IMR-90 (cell line): ENCODE measurements at regions not wholly inside any gene's neighbourhood (a gene's known extent, or its start where the extent isn't known, plus 50 kb on each side); places are given as distances from the start of the nearest gene placed in this dataset.

ENCODE experiments used
- ATAC-seq: fragments of 200-7000 bp; cut with Tn5 transposase; 2 replicates; pipeline ENCODE4 v1.9.1; 2020; ENCODE audit warnings: low read depth, mild to moderate bottlenecking, moderate library complexity
- BruUV-seq: library from RNA; stranded (reverse); fragments of 400-500 nt; replicated peaks from 2 replicates; lab custom pipeline; 2021; lab: Mats Ljungman, UMichigan
- CTCF ChIA-PET: fragments of 300-600 bp; formaldehyde crosslinking; extraction: SDS; loops from one replicate; lab custom pipeline; 2021; ENCODE audit warnings: antibody characterized with exemption; lab: Yijun Ruan, JAX
- POLR2A ChIA-PET: fragments of 300-600 bp; sonication (Branson Sonifier 250); formaldehyde crosslinking; loops from one replicate; lab custom pipeline; 2022; ENCODE audit warnings: antibody characterized with exemption; ENCODE audit not compliant: unreplicated experiment; lab: Charles Lee
- DNase-seq: peaks from one replicate; pipeline ENCODE4 v3.0.0; 2013
- H2AFZ ChIP-seq: replicated peaks from 2 replicates; pipeline ENCODE3; 2013; ENCODE audit warnings: low read length, mild to moderate bottlenecking; ENCODE audit not compliant: poor library complexity
- H2AK5ac ChIP-seq: 2 replicates; pipeline ENCODE4 v1.6.1; 2013; ENCODE audit warnings: low read depth, low read length, inconsistent platforms
- H2AK9ac ChIP-seq: replicated peaks from 2 replicates; pipeline ENCODE3; 2013; ENCODE audit warnings: mild to moderate bottlenecking, low read depth, low read length, moderate library complexity; ENCODE audit not compliant: poor library complexity
- H2BK120ac ChIP-seq: 2 replicates; pipeline ENCODE4 v1.6.1; 2013; ENCODE audit warnings: low read depth, low read length, inconsistent platforms
- H2BK15ac ChIP-seq: 3 replicates; pipeline ENCODE4 v1.6.1; 2013; ENCODE audit warnings: low read depth, low read length, inconsistent platforms
- H2BK20ac ChIP-seq: 2 replicates; pipeline ENCODE4 v1.6.1; 2013; ENCODE audit warnings: low read depth, mild to moderate bottlenecking, inconsistent platforms, low read length, moderate library complexity
- H2BK5ac ChIP-seq: 2 replicates; pipeline ENCODE4 v1.6.1; 2013; ENCODE audit warnings: mild to moderate bottlenecking, low read depth, low read length, inconsistent platforms; ENCODE audit not compliant: poor library complexity, severe bottlenecking
- H3K14ac ChIP-seq: replicated peaks from 2 replicates; pipeline ENCODE4 v1.6.1; 2013; ENCODE audit warnings: low read depth, low read length, inconsistent platforms
- H3K18ac ChIP-seq: 2 replicates; pipeline ENCODE4 v1.6.1; 2013; ENCODE audit warnings: low read depth, low read length, control low read depth
- H3K23ac ChIP-seq: 2 replicates; pipeline ENCODE4 v1.6.1; 2013; ENCODE audit warnings: low read depth, low read length, inconsistent platforms
- H3K27ac ChIP-seq: 2 replicates; pipeline ENCODE4 v1.5.1; 2013; ENCODE audit warnings: mild to moderate bottlenecking, control low read depth, low read length; ENCODE audit not compliant: insufficient read depth
- H3K27me3 ChIP-seq: 2 replicates; pipeline ENCODE4 v1.6.1; 2013; ENCODE audit warnings: low read length; ENCODE audit not compliant: control insufficient read depth, insufficient read depth
- H3K36me3 ChIP-seq: 2 replicates; pipeline ENCODE4 v1.6.1; 2013; ENCODE audit warnings: low read length, mixed read lengths; ENCODE audit not compliant: control insufficient read depth, insufficient read depth
- H3K4ac ChIP-seq: 2 replicates; pipeline ENCODE4 v1.6.1; 2013; ENCODE audit warnings: low read depth, low read length, inconsistent platforms
- H3K4me1 ChIP-seq: 2 replicates; pipeline ENCODE4 v1.6.1; 2013; ENCODE audit warnings: low read length, mixed read lengths; ENCODE audit not compliant: control insufficient read depth, insufficient read depth
- H3K4me2 ChIP-seq: 2 replicates; pipeline ENCODE4 v1.6.1; 2013; ENCODE audit warnings: low read depth, mild to moderate bottlenecking, control low read depth, low read length, moderate library complexity
- H3K4me3 ChIP-seq: 2 replicates; pipeline ENCODE4 v1.5.1; 2013; ENCODE audit warnings: low read depth, mild to moderate bottlenecking, control low read depth, low read length, moderate library complexity; ENCODE audit not compliant: insufficient read depth
- H3K56ac ChIP-seq: 2 replicates; pipeline ENCODE4 v1.6.1; 2013; ENCODE audit warnings: low read length, inconsistent platforms; ENCODE audit not compliant: insufficient read depth; ENCODE audit errors: extremely low read depth
- H3K79me1 ChIP-seq, 2 experiments: 2 replicates each; pipeline ENCODE4 v1.6.1; 2013; ENCODE audit warnings: low read length in 2 of 2, inconsistent platforms in 1 of 2, low read depth in 1 of 2
- H3K9ac ChIP-seq: 2 replicates; pipeline ENCODE4 v1.6.1; 2013; ENCODE audit warnings: low read depth, low read length, control low read depth
- H3K9me1 ChIP-seq: 2 replicates; pipeline ENCODE4 v1.6.1; 2013; ENCODE audit warnings: low read length, inconsistent platforms; ENCODE audit not compliant: insufficient read depth
- H3K9me3 ChIP-seq: 2 replicates; pipeline ENCODE4 v1.6.1; 2013; ENCODE audit warnings: low read length; ENCODE audit not compliant: control insufficient read depth, insufficient read depth
- H4K20me1 ChIP-seq: 2 replicates; pipeline ENCODE4 v1.6.1; 2013; ENCODE audit warnings: low read length, inconsistent platforms; ENCODE audit not compliant: insufficient read depth
- H4K5ac ChIP-seq: 2 replicates; pipeline ENCODE4 v1.6.1; 2013; ENCODE audit warnings: mild to moderate bottlenecking, low read depth, low read length, control low read depth
- H4K8ac ChIP-seq, 2 experiments: 2 replicates each; pipeline ENCODE4 v1.6.1; 2013; ENCODE audit warnings: low read depth in 2 of 2, low read length in 2 of 2, control low read depth in 1 of 2, inconsistent platforms in 1 of 2
- H4K91ac ChIP-seq: 2 replicates; pipeline ENCODE4 v1.6.1; 2013; ENCODE audit warnings: low read depth, low read length, inconsistent platforms; ENCODE audit not compliant: insufficient read depth
- MAFK ChIP-seq: IDR thresholded peaks from 2 replicates; pipeline ENCODE4 v1.6.1; 2012; ENCODE audit warnings: low read depth, low read length, improper control_type of control experiment
- RCOR1 ChIP-seq: IDR thresholded peaks from 2 replicates; pipeline ENCODE4 v1.6.1; 2012; ENCODE audit warnings: mild to moderate bottlenecking, low read length, improper control_type of control experiment; ENCODE audit not compliant: insufficient replicate concordance
- SMC3 ChIP-seq: fragments of 150-350 bp; IDR thresholded peaks from 2 replicates; pipeline ENCODE4 v1.6.1; 2016; ENCODE audit warnings: low read depth, mild to moderate bottlenecking, antibody characterized with exemption, low read length, moderate library complexity
- WGBS, 2 experiments: methylation state at CpG; one replicate each; pipeline versions ENCODE4 v1.1.5 to v1.1.7; 2013; ENCODE audit warnings: missing lambda C conversion rate in 2 of 2; ENCODE audit not compliant: insufficient read length in 1 of 2; ENCODE audit errors: extremely low coverage in 2 of 2; 5-methylcytosine and 5-hydroxymethylcytosine counted together
- dilution Hi-C: fragments of 300-500 bp; cut with HindIII; formaldehyde crosslinking; loops from one replicate; pipeline ENCODE4 v1.14.3; 2018; ENCODE audit warnings: low sequenced_read_pairs; ENCODE audit not compliant: unreplicated experiment
- in situ Hi-C: fragments of 300-500 bp; cut with MboI; formaldehyde crosslinking; loops from 3 replicates; pipeline ENCODE4 v1.14.3; 2019; ENCODE audit warnings: low sequenced_read_pairs, inconsistent platforms, mixed read lengths
- intact Hi-C: fragments of 100-400 bp; cut with micrococcal nuclease; formaldehyde crosslinking; loops from 2 replicates; pipeline ENCODE4 v1.10.0; 2022

DNA sequence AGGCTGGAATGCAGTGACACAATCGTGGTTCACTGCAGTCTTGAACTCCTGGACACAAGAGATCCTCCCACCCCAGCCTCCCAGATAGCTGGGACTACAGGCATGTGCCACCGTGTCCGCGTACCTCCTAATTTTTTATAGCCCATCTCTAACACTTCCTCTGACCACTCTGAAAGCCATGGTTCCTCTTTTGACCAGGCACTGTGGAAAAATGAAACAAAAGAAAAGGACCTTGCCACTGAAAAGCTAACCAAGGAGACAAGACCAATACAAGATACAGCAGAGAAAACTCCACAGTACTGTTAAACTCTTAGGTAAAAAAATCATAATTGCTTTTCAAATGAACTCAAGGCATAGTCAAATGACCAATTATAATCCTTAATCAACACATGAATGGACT is 233.3 kb downstream of the NEDD1 start:
- Histone ChIP-seq H3K4me3 (no peak overlapping the region), H3K27ac (no peak overlapping the region), H4K5ac (no peak overlapping the region), H3K27me3 (no peaks in the 10 kb centered on the region), H2AK9ac (no peak overlapping the region), H4K91ac (no peak overlapping the region), H2BK20ac (no peak overlapping the region), H2AK5ac (no peak overlapping the region), H3K4me2 (no peak overlapping the region), H3K4me1 (no peaks in the 10 kb centered on the region), H2BK120ac (no peak overlapping the region), H4K20me1 (no peaks in the 10 kb centered on the region), H2BK5ac (no peak overlapping the region), H3K79me1 (no peaks in the 10 kb centered on the region), H3K9ac (no peak overlapping the region), H3K36me3 (no peaks in the 10 kb centered on the region), H4K8ac (no peak overlapping the region), H3K9me3 (no peaks in the 10 kb centered on the region), H3K9me1 (no peaks in the 10 kb centered on the region), H3K18ac (no peak overlapping the region), H3K4ac (no peak overlapping the region), H3K23ac (no peak overlapping the region), H2BK15ac (no peak overlapping the region), H3K56ac (no peak overlapping the region), H3K14ac (no peak overlapping the region), H2AFZ (no peak overlapping the region)
- no CpG with 5 or more reads among the region's 4 CpGs for WGBS, 2 experiments
- DNase-seq (no peak), ATAC-seq (no peak)
- intact Hi-C loops (no loop called here), dilution Hi-C loops (no loop called here), in situ Hi-C loops (no loop called here)
- ChIA-PET CTCF (no interaction called here), POLR2A (no interaction called here)
- TF ChIP-seq MAFK (no peak), RCOR1 (no peak), SMC3 (no peak)
- BruUV-seq: no TSS peak
